Subcutaneous abdominal adipose tissue (tissue), 5 donors: ENCODE measurements at regions not wholly inside any gene's neighbourhood (a gene's known extent, or its start where the extent isn't known, plus 50 kb on each side); places are given as distances from the start of the nearest gene placed in this dataset.

Experiments used
- H3K27ac ChIP-seq: one replicate; pipeline ENCODE4 v1.7.0; 2013; ENCODE audit warnings: low read depth, mild to moderate bottlenecking, inconsistent platforms, low read length, moderate library complexity
- H3K27me3 ChIP-seq, 5 donors: one replicate each; pipeline ENCODE4 v1.7.0; 2013; ENCODE audit warnings: low read length in 5 of 5, inconsistent platforms in 1 of 5; ENCODE audit not compliant: control insufficient read depth in 5 of 5, insufficient read depth in 4 of 5
- H3K36me3 ChIP-seq, 5 donors: one replicate each; pipeline ENCODE4 v1.7.0; 2013; ENCODE audit warnings: low read length in 5 of 5; ENCODE audit not compliant: control insufficient read depth in 5 of 5, insufficient read depth in 5 of 5
- H3K4me1 ChIP-seq, 5 donors: one replicate each; pipeline ENCODE4 v1.7.0; 2013; ENCODE audit warnings: low read length in 5 of 5, mild to moderate bottlenecking in 3 of 5, moderate library complexity in 1 of 5; ENCODE audit not compliant: control insufficient read depth in 5 of 5, insufficient read depth in 5 of 5
- H3K4me3 ChIP-seq, 5 donors: one replicate each; pipeline ENCODE4 v1.7.0; 2013; ENCODE audit warnings: low read length in 5 of 5, low read depth in 1 of 5
- H3K9ac ChIP-seq, 5 donors: one replicate each; pipeline ENCODE4 v1.7.0; 2013; ENCODE audit warnings: low read length in 5 of 5, mild to moderate bottlenecking in 4 of 5, moderate library complexity in 3 of 5
- H3K9me3 ChIP-seq, 5 donors: one replicate each; pipeline ENCODE4 v1.7.0; 2013; ENCODE audit warnings: low read length in 5 of 5; ENCODE audit not compliant: control insufficient read depth in 5 of 5
- donor health status: healthy.
- donor health status: healthy.
- donor health status: healthy.
- donor health status: healthy.
- donor health status: healthy.

DNA sequence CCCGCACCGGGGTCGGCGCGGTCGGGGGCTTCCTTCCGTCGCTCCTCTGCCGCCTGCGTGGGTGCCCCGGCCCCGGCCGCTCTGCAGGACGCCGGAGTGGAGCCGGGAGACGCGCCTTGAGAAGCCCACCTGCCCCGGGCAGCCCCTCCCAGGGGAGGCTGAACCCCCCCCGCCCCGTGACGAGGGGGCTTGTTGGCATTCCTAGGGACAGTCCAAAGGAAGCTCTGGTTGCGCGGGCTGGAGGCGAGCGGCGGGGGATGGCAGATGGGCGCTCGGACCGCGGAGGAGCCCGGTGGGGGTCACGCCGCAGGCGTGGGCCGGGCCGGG is 133.5 kb upstream of the MGAT5 start:
- no peaks in the 10 kb centered on the region for H3K36me3 ChIP-seq
- H3K9ac ChIP-seq, result peak overlapping the region in 4 of 5 donors; percentile 73 to 81 (median 77)
- H3K4me1 ChIP-seq, result peaks cover 10 to 59% (median 38%) of the 10 kb centered on the region in 5 donors
- no peaks in the 10 kb centered on the region for H3K9me3 ChIP-seq
- H3K27ac ChIP-seq, result peak overlapping the region; percentile 70
- no peaks in the 10 kb centered on the region for H3K27me3 ChIP-seq
- H3K4me3 ChIP-seq, result peak overlapping the region in 4 of 5 donors; percentile 80 to 88 (median 83)

DNA sequence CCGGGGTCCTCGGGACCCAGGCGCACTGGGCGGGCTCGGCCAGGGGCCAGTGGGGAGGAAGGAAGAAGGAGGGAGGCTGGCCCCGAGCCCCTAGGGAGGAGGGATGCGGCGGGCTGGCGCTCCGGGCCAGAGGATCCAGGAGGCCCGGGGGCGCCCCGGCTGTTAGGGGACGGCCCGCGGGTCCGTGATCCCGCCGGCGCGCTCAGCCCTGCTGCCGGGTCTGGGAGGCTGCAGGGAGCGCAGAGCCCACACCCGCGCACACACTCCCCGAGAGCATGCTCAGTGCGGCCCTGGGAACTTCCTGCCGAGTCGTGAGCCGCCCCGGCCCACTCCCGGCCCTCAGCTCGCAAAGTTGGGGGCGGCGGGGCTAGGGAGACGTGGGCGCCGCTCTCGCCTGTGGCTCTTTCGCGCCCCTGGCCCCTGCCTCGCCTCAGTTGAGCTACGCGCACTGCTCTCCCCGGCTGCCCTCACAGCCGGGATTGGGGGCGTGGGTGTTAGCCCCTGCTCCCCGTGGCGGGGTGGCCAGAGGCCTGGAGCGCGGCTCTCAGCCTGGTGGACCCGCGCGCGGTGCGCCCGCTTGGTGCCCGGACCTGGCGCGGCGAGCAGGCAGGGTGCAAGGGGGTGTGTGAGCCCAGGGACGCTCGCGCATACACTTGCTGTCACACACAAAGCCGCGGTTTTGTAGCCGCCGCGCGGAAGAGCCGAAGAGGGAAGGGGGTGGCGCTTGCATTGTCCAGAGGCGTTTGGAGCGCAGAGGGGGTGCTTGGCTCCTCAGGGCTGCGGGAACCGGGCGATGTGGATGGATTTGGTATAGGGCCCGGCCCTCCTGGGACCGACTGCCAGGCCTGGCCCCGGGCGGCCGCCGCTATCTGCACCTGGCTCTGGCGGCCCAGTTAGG is 132.9 kb upstream of the MGAT5 start:
- Histone ChIP-seq H3K9ac (peak overlapping the region in 4 of 5 donors; percentile 73 to 81 (median 77)), H3K27ac (peak overlapping the region; percentile 70), H3K9me3 (no peaks in the 10 kb centered on the region), H3K4me1 (peaks cover 10 to 64% (median 41%) of the 10 kb centered on the region in 5 donors), H3K36me3 (no peaks in the 10 kb centered on the region), H3K27me3 (no peaks in the 10 kb centered on the region), H3K4me3 (peak overlapping the region; percentile 56 to 88 (median 80))

DNA sequence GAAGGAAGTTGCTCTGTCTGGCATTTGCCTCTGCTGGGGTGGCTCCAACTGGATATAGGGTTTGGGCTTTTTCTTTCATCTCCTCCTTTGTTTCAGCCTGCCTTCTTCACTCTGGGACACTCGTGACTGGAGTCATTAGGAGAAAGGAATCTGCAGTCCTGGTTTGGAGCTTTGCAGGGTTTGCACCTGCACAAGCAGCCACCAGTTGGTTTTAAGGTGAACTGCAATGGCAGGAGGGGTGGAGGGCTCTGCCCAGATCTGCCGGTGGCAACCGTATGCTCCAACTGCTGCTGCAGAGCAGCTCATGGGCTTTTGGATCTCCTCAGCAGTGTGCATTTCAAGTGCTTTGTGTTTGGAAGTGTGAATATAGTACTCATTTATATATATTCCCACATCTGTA is 131.3 kb upstream of the MGAT5 start:
- no peaks in the 10 kb centered on the region for H3K27me3 ChIP-seq
- no peaks in the 10 kb centered on the region for H3K9me3 ChIP-seq
- H3K4me3 ChIP-seq, result no peak overlapping the region
- H3K27ac ChIP-seq, result no peak overlapping the region
- H3K4me1 ChIP-seq, result peaks cover 10 to 76% (median 47%) of the 10 kb centered on the region in 5 donors
- no peak overlapping the region for H3K9ac ChIP-seq
- H3K36me3 ChIP-seq, result no peaks in the 10 kb centered on the region

DNA sequence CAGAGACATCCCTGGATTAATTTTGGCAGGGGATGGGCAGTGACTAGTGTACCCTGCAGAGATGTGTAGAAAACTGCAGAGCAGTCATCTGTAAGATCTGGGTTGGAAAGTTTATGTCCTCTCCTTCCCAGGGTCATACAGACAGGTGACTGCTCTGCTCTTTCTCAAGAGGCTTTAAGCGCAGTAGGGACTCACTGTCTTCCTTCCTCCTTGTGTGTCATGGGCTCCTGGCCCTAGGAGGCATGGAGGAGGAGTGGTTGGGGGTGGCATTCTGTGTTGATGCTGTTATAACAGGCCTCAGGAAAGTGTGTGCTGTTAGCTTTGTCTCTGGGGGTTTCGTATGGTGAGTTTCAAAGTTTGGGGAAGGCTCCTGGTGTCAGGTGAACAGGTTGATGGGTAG is 130.5 kb upstream of the MGAT5 start:
- Histone ChIP-seq H3K27me3 (no peaks in the 10 kb centered on the region), H3K27ac (no peak overlapping the region), H3K4me1 (peaks cover 10 to 82% (median 46%) of the 10 kb centered on the region in 5 donors), H3K4me3 (no peak overlapping the region), H3K9ac (no peak overlapping the region), H3K36me3 (no peaks in the 10 kb centered on the region), H3K9me3 (no peaks in the 10 kb centered on the region)

DNA sequence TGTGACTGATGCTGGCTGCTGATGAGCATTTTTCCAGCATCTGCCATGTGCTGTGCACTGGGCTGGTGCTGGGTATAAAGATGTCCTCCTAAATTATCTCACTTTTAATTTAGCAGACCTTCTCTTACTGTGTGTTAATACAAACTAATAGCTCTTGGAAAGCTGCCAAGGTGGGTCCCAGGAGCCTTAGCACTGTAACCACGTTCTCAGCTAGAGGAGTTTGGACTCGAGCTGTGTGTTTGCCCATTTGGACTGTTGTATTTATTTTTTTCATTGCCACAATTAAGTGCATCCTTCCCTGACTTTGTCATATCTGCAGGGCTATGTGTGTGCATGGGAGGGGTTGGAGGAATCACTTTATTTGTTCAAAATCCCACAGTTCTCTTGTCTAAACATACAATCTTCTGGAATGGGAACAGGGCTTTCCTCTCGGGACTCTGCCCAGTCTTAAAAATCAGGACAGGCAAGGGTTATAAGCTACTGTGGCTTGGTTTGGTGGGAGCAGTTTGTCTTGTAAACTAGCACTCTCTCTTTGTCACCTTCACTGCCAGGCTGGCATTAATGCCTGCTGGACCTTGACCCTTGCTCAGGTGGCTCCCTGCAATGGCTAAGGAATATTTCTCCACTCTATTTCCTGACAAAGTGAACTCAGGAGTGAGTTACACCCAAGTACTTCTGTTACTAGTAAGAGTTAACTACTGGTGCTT is 129.7 kb upstream of the MGAT5 start:
- H3K4me3 ChIP-seq, result no peak overlapping the region
- no peak overlapping the region for H3K9ac ChIP-seq
- H3K36me3 ChIP-seq, result no peaks in the 10 kb centered on the region
- peaks cover 9 to 82% (median 45%) of the 10 kb centered on the region in 5 donors for H3K4me1 ChIP-seq
- no peaks in the 10 kb centered on the region for H3K27me3 ChIP-seq
- H3K27ac ChIP-seq, result no peak overlapping the region
- no peaks in the 10 kb centered on the region for H3K9me3 ChIP-seq

DNA sequence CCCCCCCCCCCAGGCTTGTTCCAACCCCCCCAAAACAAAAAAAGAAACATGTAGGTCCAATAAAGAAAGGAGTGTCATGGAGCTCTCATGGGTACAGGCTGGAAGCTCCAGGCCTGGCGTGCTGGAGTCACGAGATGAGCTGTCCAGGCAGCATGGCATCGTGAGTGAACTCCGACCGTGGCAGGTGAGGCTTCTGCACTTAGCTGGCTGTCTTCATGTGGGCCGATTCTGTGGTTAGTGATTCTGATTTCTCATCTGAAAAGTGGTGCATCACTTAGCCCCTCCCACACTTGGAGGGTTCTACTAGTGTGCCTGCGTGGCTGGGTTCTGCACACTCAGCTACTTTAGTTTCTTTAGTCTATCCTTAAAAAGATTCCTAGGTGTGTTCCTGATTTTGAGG is 126.4 kb upstream of the MGAT5 start:
- no peak overlapping the region for H3K9ac ChIP-seq
- H3K9me3 ChIP-seq, result no peaks in the 10 kb centered on the region
- H3K36me3 ChIP-seq, result no peaks in the 10 kb centered on the region
- no peaks in the 10 kb centered on the region for H3K27me3 ChIP-seq
- H3K4me3 ChIP-seq, result no peak overlapping the region
- H3K4me1 ChIP-seq, result peaks cover 7 to 60% (median 29%) of the 10 kb centered on the region in 5 donors
- no peak overlapping the region for H3K27ac ChIP-seq

DNA sequence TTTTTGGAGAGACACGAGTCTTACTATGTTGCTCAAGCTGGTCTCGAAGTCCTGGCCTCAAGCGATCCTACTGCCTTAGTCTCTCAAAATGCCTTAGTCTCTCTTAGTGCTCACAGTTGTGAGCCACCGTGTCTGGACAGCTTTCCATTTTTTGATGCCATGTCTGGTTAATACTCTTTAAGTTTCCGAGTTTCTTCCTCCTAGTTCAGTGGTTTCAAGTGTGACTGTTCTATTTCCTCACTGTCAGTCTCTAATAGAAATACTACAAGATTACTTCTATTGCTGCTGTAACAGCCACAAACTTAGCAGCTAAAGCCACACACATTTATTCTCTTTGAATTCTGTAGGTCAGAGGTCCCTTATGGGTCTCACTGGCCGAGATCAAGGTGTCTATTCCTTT is 125.1 kb upstream of the MGAT5 start:
- H3K27ac ChIP-seq, result no peak overlapping the region
- no peaks in the 10 kb centered on the region for H3K27me3 ChIP-seq
- no peak overlapping the region for H3K9ac ChIP-seq
- no peak overlapping the region for H3K4me3 ChIP-seq
- peaks cover 3 to 54% (median 22%) of the 10 kb centered on the region in 5 donors for H3K4me1 ChIP-seq
- H3K9me3 ChIP-seq, result no peaks in the 10 kb centered on the region
- no peaks in the 10 kb centered on the region for H3K36me3 ChIP-seq

DNA sequence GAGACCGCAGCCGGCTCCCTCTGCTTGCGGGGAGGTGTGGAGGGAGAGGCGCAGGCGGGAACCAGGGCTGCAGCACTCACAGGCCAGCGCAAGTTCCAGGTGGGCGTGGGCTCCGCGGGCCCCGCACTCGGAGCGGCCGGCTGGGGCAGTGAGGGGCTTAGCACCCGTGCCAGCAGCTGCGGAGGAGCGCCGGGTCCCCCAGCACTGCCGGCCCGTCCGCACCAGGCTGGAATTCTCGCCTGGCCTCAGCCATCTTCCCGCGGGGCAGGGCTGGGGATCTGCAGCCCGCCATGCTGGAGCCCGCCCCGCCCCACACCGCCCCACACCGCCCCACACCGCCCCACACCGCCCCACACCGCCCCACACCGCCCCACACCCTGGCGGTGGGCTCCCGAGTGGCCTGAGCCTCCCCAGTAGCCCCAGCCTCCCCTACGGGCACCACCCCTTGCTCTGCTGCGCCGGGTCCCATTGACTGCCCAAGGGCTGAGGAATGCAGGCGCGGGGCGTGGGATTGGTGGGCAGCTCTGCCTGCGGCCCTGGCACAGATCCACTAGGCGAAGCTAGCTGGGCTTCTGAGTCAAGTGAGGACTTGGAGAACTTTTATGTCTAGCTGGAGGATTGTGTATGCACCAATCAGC is 123.9 kb upstream of the MGAT5 start:
- Histone ChIP-seq H3K4me3 (no peak overlapping the region), H3K27ac (no peak overlapping the region), H3K36me3 (no peaks in the 10 kb centered on the region), H3K9me3 (no peaks in the 10 kb centered on the region), H3K4me1 (peaks cover 3 to 44% (median 16%) of the 10 kb centered on the region in 5 donors), H3K9ac (no peak overlapping the region), H3K27me3 (no peaks in the 10 kb centered on the region)

DNA sequence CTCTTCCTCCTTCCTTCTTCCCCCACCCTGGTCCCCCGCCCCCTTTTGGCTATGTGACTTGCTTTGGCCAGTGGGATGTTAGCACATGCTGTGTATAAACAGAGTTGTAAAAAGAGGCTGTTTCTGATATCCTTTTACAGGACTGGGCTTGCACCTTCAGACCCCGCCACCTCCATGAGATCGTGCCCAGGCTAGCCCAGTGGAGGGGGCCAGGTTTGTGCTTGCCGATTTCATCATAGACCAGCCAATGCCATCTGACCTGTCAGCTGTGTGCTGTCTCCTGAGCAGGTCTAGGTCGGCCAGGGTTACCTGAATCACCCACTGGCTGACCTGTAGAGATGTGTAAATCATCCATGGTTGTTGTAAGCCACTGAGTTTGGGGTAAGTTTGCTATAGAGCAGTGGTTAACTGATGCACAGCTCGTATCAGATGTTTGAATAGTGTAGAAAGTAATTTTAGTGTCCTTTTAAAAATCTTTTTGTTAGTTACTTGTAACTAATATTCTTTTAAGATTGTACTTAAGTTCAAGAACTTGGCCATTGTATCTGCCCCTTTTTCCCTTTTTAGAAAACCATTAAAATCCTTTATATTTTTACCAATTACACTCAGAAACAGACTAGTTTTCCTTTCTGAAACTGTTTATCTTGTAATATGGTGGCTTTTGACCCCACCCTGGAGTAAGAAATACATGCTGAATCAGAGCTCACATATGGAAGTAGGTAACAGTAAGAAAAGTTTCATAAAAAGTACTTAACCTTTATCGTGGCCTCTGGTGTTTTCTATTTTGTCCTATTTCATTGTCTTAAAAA is 122.0 kb upstream of the MGAT5 start:
- Histone ChIP-seq H3K4me1 (peaks cover 6 to 40% (median 18%) of the 10 kb centered on the region in 5 donors), H3K27ac (no peak overlapping the region)

More for the DNA sequence above, 122.0 kb upstream of the MGAT5 start:
- no peak overlapping the region for H3K9ac ChIP-seq
- H3K36me3 ChIP-seq, result no peaks in the 10 kb centered on the region
- no peak overlapping the region for H3K4me3 ChIP-seq
- H3K27me3 ChIP-seq, result no peaks in the 10 kb centered on the region
- no peaks in the 10 kb centered on the region for H3K9me3 ChIP-seq
